ENCODE measurements at regions not wholly inside any gene's neighbourhood (a gene's known extent, or its start where the extent isn't known, plus 50 kb on each side); places are given as distances from the start of the nearest gene placed in this dataset.
A peak's percentile ranks its signal among the peaks of the same experiment; 100 is the strongest.

DNA sequence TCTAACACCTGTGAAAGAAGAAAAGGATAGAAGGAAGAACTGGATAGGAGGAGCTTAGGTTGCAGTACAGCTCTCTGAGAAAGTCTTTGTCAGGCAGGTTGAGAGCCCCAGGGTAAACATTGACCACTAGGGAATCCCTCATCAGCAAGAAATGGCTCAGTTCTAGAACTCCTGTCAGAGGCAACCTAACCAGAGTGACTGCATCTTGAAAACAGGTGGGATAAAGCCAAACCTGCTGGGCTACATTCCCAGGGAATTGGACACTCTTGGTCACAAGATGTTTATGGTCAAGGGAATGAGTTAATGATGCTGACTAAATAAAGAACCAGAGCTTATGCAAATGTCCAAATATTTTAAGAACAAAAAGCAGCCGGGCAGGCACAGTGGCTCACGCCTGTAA, 108.3 kb upstream of the MED14 start:
- H3K9ac ChIP-seq = no peak overlapping the region
- no peak for DNase-seq

DNA sequence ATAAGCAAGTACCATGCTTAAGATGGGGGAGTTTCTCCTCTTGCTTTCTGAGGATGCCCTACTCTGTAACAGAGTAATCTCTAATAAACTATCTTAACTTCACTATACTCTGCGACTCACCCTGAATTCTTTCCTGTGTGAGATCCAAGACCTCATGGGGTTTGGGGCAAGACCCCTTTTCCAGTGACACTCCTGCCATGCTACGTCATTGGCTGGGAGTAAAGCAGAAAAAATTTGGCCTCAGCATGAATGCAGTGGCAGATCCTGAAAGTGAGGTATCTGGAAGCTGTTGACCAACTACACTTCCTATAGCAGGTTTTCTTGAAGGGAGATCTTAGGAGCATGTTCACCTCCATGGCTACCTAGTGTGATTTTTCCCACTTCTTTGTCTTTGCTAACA, 109.1 kb upstream of the MED14 start:
- H3K9me3 ChIP-seq = no peaks in the 10 kb centered on the region
- ChIA-PET CTCF (no interaction called here), POLR2A (no interaction called here)
- no peak overlapping the region for H3K9ac ChIP-seq
- no peaks in the 10 kb centered on the region for H3K79me2 ChIP-seq (ENCODE audit: insufficient read depth)
- no peak overlapping the region for H3K4me3 ChIP-seq (ENCODE audit: low read depth in 2 of 2, low read length in 1 of 2)
- DNase-seq = no peak
- H3K4me2 ChIP-seq = no peak overlapping the region
- H3K27ac ChIP-seq (ENCODE audit: low read depth in 2 of 2, low read length in 1 of 2) = peak overlapping the region; percentile 17 to 90; a peak in 2 of 4 replicates
- no peaks in the 10 kb centered on the region for H3K9me2 ChIP-seq
- H2AFZ ChIP-seq (ENCODE audit: low read depth) = no peak overlapping the region
- no peaks in the 10 kb centered on the region for H3K36me3 ChIP-seq (replicated peaks in 1 of 2; ENCODE audit: control insufficient read depth in 1 of 2, insufficient read depth in 2 of 2, low read length in 1 of 2)
- 45% methylated on average over 1 of the region's 2 CpGs for WGBS (ENCODE audit: low lambda C conversion rate)
- no peaks in the 10 kb centered on the region for H3K27me3 ChIP-seq (ENCODE audit: insufficient read depth)
- peaks cover 10% of the 10 kb centered on the region for H3F3A ChIP-seq (replicated peaks; ENCODE audit: insufficient read depth)
- H3K4me1 ChIP-seq (ENCODE audit: control insufficient read depth in 1 of 2, insufficient read depth in 2 of 2, low read depth in 1 of 2, low read length in 1 of 2) = peaks cover 0 to 6% of the 10 kb centered on the region in 2 experiments; a peak in 1 of 4 replicates
- H4K20me1 ChIP-seq (ENCODE audit: insufficient read depth) = no peaks in the 10 kb centered on the region
- TF ChIP-seq YY1 (IDR thresholded peaks at IDR 0.05; ENCODE audit: low read depth) (no peak), RCOR1 (IDR thresholded peaks at IDR 0.05; ENCODE audit: low read length) (no peak), NFIC (IDR thresholded peaks at IDR 0.05; ENCODE audit: borderline replicate concordance) (no peak), RXRA (IDR thresholded peaks at IDR 0.05; ENCODE audit: borderline replicate concordance, low read depth) (no peak), TAF1 (IDR thresholded peaks at IDR 0.05; ENCODE audit: borderline replicate concordance, low read depth, low read length) (no peak), FOXJ3 (CRISPR knock-in tag; IDR thresholded peaks at IDR 0.05) (no peak), RAD21 (IDR thresholded peaks at IDR 0.05; ENCODE audit: low read length) (no peak), TCF12 (IDR thresholded peaks at IDR 0.05) (no peak), MXI1 (IDR thresholded peaks at IDR 0.05; ENCODE audit: low read depth, low read length) (no peak), MAX (IDR thresholded peaks at IDR 0.05; ENCODE audit: low read depth) (no peak), POLR2AphosphoS5 (IDR thresholded peaks at IDR 0.05; ENCODE audit: low read depth, low read length) (no peak), NRF1 (IDR thresholded peaks at IDR 0.05; ENCODE audit: low read depth, low read length) (no peak), RFX5 (IDR thresholded peaks at IDR 0.05; ENCODE audit: low read length) (no peak), GATA2 (CRISPR knock-in tag; IDR thresholded peaks at IDR 0.05) (no peak)
- TF ChIP-seq, protein P1, sequence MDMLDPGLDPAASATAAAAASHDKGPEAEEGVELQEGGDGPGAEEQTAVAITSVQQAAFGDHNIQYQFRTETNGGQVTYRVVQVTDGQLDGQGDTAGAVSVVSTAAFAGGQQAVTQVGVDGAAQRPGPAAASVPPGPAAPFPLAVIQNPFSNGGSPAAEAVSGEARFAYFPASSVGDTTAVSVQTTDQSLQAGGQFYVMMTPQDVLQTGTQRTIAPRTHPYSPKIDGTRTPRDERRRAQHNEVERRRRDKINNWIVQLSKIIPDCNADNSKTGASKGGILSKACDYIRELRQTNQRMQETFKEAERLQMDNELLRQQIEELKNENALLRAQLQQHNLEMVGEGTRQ (IDR thresholded peaks at IDR 0.05; ENCODE audit: borderline replicate concordance, low read depth, low read length) = no peak
- TF ChIP-seq, protein P2, sequence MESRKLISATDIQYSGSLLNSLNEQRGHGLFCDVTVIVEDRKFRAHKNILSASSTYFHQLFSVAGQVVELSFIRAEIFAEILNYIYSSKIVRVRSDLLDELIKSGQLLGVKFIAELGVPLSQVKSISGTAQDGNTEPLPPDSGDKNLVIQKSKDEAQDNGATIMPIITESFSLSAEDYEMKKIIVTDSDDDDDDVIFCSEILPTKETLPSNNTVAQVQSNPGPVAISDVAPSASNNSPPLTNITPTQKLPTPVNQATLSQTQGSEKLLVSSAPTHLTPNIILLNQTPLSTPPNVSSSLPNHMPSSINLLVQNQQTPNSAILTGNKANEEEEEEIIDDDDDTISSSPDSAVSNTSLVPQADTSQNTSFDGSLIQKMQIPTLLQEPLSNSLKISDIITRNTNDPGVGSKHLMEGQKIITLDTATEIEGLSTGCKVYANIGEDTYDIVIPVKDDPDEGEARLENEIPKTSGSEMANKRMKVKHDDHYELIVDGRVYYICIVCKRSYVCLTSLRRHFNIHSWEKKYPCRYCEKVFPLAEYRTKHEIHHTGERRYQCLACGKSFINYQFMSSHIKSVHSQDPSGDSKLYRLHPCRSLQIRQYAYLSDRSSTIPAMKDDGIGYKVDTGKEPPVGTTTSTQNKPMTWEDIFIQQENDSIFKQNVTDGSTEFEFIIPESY (IDR thresholded peaks at IDR 0.05; ENCODE audit: borderline replicate concordance, low read depth) = no peak

More for the DNA sequence above, 108.3 kb upstream of the MED14 start:
- Histone ChIP-seq H3K9me3 (no peaks in the 10 kb centered on the region), H3K9me2 (no peaks in the 10 kb centered on the region), H3K27me3 (ENCODE audit: insufficient read depth) (no peaks in the 10 kb centered on the region), H2AFZ (ENCODE audit: low read depth) (no peak overlapping the region), H3K27ac (ENCODE audit: low read depth in 2 of 2, low read length in 1 of 2) (no peak overlapping the region), H4K20me1 (ENCODE audit: insufficient read depth) (no peaks in the 10 kb centered on the region), H3F3A (replicated peaks; ENCODE audit: insufficient read depth) (peaks cover 10% of the 10 kb centered on the region), H3K4me2 (no peak overlapping the region), H3K4me3 (ENCODE audit: low read depth in 2 of 2, low read length in 1 of 2) (no peak overlapping the region), H3K4me1 (ENCODE audit: control insufficient read depth in 1 of 2, insufficient read depth in 2 of 2, low read depth in 1 of 2, low read length in 1 of 2) (peaks cover 0 to 6% of the 10 kb centered on the region in 2 experiments; a peak in 1 of 4 replicates), H3K79me2 (ENCODE audit: insufficient read depth) (no peaks in the 10 kb centered on the region), H3K36me3 (replicated peaks in 1 of 2; ENCODE audit: control insufficient read depth in 1 of 2, insufficient read depth in 2 of 2, low read length in 1 of 2) (no peaks in the 10 kb centered on the region)
- CTCF ChIA-PET = no interaction called here
- no peak for TF ChIP-seq ELF1 (IDR thresholded peaks at IDR 0.05)
- TF ChIP-seq TEAD4 (IDR thresholded peaks at IDR 0.05; ENCODE audit: borderline replicate concordance, insufficient read depth) = no peak
- TF ChIP-seq, protein P2 (IDR thresholded peaks at IDR 0.05; ENCODE audit: borderline replicate concordance, low read depth) = no peak
- no peak for TF ChIP-seq GABPA (IDR thresholded peaks at IDR 0.05; ENCODE audit: low read depth)
- TF ChIP-seq IRF3 (IDR thresholded peaks at IDR 0.05; ENCODE audit: low read depth, low read length) = no peak
- TF ChIP-seq TCF12 (IDR thresholded peaks at IDR 0.05) = no peak
- TF ChIP-seq FOXM1 (IDR thresholded peaks at IDR 0.05; ENCODE audit: low read depth) = no peak
- TF ChIP-seq SIN3A (IDR thresholded peaks at IDR 0.05; ENCODE audit: borderline replicate concordance, low read depth, low read length) = no peak
- no peak for TF ChIP-seq MXI1 (IDR thresholded peaks at IDR 0.05; ENCODE audit: low read depth, low read length)
- TF ChIP-seq EZH2phosphoT487 (IDR thresholded peaks at IDR 0.05; ENCODE audit: borderline replicate concordance, low read depth) = no peak
- no peak for TF ChIP-seq YY1 (IDR thresholded peaks at IDR 0.05; ENCODE audit: low read depth)
- TF ChIP-seq TAF1 (IDR thresholded peaks at IDR 0.05; ENCODE audit: borderline replicate concordance, low read depth, low read length) = no peak
- POLR2A ChIA-PET = no interaction called here
- 58% methylated on average over 2 of the region's 2 CpGs for WGBS (ENCODE audit: low lambda C conversion rate)
